ENCODE measurements at regions not wholly inside any gene's neighbourhood (a gene's known extent, or its start where the extent isn't known, plus 50 kb on each side); places are given as distances from the start of the nearest gene placed in this dataset.
A peak's percentile ranks its signal among the peaks of the same experiment; 100 is the strongest.
"Not testable (repeated sequence)": the region's sequence is repeated elsewhere in the genome, so short reads cannot be mapped to it uniquely, and the experiment has no call there.

GRCh38 chr5:25451294-25451693, 806.5 kb upstream of the CDH10 start:
- no peak for DNase-seq (ENCODE audit: low read depth)

DNA sequence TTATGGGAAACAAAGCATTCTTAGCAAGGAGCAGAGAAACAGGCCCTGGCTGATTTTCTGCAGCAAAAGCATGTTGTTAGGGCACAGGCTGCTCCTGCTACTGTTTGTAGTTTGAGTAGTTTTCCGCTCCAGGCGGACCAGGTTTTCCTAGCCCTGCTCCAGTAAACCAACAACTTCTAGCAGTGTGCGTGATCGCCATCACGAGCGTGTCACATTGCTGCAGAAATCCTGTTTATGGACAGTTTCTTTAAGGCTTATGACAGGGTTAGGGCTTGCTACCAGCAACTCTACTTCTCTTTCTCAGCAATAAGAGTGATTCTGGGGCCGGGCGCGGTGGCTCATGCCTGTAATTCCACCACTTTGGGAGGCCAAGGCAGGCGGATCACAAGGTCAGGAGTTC, 803.9 kb upstream of the CDH10 start:
- no peak for DNase-seq (ENCODE audit: low read depth)

DNA sequence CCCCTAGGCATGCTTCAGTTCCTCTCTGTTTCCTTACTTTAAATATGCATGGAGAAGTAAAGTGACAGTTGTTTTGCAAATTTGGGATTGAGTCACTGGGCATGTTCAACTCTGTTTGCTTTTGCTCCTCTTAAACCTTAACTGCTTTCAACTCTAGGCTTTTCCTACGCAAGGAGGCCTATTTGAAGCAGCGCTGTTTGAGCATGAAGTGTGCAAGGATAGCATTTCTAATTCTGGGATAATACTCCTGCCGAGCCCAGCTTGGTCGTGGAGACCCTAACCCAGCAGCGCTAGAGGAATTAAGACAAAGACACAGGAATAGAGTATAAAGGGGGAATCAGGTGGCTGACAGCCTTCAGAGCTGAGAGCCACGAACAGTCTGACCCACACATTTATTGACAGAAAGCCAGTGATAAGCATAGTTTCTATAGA, 803.4 kb upstream of the CDH10 start:
- DNase-seq (ENCODE audit: low read depth), result no peak

GRCh38 chr5:25446061-25446420, 801.3 kb upstream of the CDH10 start:
- not testable (repeated sequence) for DNase-seq (ENCODE audit: low read depth)

GRCh38 chr5:25445381-25446060, 800.7 kb upstream of the CDH10 start:
- DNase-seq (ENCODE audit: low read depth), result not testable (repeated sequence)

DNA sequence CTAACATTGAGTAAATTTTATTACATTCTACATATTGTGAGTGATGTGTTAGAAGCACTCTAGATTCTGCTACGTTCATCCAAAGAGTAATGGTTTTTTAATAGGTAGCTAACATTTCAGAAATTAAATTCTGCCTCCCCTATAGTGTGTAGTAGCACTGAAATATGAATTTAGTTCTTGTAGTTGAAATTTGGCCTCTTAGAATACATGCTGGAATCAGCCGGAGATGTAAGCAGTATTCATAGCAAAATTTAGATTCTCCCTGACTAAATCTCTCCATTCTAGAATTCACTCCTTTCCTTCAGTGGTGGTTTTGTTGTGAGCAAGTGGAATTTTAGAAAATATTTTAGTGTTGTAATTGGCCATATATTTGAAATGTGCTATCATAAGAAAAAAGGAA, 799.9 kb upstream of the CDH10 start:
- no peak for DNase-seq (ENCODE audit: low read depth)

DNA sequence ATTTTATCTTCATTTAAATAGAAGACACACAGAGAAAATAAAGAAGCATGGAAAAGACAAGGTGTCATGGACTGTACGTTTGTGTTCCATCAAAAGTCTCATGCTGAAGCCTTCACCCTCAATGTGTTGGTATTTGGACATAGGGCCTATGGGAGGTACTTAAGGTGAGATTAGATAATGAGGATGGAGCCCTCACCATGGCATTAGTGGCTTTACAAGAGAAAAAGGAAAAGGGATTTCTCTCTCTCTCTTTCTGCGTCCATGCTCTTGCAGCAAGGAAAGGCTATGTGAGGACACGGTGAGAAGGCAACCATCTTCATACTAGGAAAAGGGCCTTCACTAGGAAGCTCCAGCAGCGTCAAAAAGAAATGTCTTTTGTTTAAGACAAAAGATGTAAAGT, 797.0 kb upstream of the CDH10 start:
- DNase-seq (ENCODE audit: low read depth), result no peak

DNA sequence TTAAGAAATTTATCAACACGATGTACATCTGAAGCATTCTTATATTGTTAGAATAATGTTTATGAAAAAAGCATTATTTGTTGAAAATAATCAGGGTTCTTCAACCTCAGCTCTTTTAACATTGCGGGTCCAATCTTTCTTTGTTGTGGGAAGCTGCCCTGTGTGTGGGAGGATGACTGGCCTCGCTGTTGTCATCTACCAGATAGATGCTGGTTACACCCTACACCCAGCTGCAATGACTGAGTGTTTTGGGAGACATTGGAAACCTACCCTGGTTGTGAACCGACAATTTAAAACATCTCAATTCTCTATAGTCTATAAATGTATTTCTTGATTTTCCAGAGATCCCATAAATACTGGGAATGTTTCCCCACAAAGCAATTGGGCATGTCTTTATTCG, 794.2 kb upstream of the CDH10 start:
- no peak for DNase-seq (ENCODE audit: low read depth)

DNA sequence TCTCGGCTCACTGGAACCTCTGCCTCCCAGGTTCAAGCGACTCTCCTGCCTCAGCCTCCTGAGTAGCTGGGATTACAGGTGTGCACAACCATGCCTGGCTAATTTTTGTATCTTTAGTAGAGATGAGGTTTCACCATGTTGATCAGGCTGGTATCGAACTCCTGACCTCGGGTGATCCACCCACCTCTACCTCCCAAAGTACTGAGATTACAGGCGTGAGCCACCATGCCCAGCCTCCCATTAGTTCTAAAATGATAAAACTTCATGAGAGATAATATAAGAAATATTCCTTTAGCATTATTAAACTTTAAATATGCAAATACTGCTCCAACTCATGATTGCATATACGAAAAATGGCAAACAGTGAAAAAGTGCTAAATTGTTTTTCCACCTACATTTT, 793.6 kb upstream of the CDH10 start:
- DNase-seq (ENCODE audit: low read depth), result not testable (repeated sequence)

GRCh38 chr5:25436452-25436851, 791.7 kb upstream of the CDH10 start:
- no peak for DNase-seq (ENCODE audit: low read depth)

GRCh38 chr5:25435882-25436281, 791.1 kb upstream of the CDH10 start:
- DNase-seq (ENCODE audit: low read depth), result no peak

DNA sequence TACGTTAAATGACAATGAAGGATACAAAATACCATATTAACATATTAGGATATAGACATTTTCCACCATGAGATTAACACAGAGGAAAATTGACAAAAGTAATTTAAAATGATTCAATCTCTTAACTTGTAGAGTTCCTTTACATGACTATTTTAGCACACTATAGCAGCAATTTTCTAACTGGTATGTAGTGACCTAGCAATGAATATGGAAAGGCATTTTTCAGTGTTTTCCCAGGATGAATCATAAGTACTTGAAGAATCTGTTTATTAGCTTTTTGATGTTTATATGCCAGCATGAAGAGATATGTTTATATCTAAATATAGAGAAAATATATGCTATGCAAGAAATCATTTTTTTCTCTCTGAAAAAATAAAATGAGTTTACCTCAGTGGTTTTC, 782.5 kb upstream of the CDH10 start:
- DNase-seq (ENCODE audit: low read depth), result no peak

GRCh38 chr5:25423271-25423670, 778.5 kb upstream of the CDH10 start:
- DNase-seq (ENCODE audit: low read depth), result no peak

DNA sequence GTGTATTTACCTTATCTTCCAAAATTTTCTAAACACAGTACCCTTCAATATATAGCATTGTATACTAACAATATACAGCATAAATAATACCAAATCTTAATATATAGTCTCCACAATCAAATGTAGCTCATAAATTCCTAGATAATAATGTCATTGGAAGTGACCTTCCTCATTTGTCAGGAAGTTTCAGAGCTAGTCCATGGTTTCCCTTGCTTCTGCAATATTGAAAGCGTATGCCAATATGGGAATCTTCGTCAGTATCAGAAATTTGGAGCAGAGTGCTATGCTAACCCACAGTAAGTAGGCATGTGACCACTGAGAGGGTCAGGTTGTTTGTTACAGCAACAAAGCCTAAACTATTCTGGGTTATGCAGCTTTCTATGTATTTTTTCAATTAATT, 774.9 kb upstream of the CDH10 start:
- no peak for DNase-seq (ENCODE audit: low read depth)

- no peak for DNase-seq (ENCODE audit: low read depth)
These were observed 774.2 kb upstream of the CDH10 start for GRCh38 chr5:25418978-25419377.

DNA sequence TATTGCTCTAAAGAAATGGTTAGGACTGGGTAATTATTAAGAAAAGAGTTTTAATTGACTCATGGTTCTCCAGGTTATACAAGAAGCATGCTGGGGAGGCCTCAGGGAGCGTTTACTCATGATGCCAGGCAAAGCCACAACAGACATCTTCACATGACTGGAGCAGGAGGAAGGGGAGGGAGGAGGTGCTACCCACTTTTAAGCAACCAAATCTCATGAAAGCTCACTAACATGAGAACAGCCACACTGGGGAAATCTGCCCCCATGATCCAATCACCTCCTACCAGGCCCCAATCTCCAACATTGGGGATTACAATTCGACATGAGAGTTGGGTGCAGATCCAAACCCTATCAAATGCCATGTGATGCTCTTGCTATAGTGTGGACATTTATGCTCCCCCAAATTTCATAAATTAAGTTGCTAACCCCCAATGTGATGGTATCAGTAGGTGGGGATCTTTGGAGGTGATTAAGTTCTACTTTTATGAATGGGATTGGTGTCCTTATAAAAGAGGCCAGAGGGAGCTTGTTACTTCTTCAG, 773.6 kb upstream of the CDH10 start:
- DNase-seq (ENCODE audit: low read depth), result no peak

GRCh38 chr5:25416960-25417359, 772.2 kb upstream of the CDH10 start:
- DNase-seq (ENCODE audit: low read depth), result no peak

- no peak for DNase-seq (ENCODE audit: low read depth)
These were observed 771.2 kb upstream of the CDH10 start for GRCh38 chr5:25415970-25416369.

DNA sequence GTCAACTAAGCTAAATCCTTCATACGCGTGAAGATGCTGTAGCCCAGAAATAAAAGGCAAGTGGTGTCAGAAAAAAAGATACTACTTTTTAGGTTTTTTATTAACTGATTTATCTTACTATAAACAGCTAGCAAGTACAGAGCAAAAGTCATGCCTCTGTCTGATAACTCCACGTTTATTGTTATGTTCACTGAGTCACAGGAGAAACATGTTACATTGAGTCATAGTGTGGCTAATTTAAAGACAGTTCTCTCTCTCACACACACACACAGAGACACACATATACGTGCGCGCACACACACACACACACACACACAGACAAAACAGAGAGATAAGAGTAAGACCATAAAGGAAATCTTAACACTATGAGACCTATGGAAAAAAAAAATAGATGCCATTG, 770.0 kb upstream of the CDH10 start:
- DNase-seq (ENCODE audit: low read depth), result peak; percentile 65

DNA sequence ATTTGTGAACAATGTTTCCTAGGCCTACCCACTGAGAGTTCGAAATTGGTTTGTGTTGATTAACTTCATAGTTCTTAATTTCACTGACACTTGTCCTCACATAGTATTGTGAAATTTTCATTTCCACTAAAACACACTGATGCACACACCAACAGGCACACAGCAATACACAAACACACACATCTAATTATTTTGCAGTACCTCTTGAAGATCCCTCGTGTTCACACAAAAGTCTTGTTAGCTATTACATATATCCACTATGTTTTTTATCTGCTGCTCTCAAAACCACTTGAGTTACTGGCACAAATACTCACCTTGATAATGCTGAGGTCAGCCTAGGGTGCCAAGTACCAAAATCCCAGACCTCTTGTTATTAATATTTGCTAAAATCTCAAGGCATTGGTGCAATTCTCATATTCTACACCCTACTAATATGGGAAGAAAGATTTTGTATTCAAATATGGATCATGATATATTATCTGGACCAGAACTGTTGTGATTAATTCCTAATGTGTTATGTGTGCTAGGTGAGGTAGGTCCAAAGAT, 767.4 kb upstream of the CDH10 start:
- no peak for DNase-seq (ENCODE audit: low read depth)

DNA sequence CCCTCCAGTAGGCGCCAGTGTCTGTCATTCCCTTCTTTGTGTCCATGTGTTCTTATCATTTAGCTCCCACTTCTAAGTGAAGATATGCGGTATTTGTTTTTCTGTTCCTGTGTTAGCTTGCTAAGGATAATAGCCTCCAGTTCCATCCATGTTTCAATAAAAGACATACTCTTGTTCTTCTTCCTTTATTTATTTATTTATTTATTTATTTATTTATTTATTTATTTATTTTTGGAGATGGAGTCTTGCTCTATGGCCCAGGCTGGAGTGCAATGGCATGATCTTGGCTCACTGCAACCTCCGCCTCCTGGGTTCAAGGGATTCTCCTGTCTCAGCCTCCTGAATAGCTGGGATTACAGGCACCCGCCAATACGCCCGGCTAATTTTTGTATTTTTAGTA, 762.6 kb upstream of the CDH10 start:
- DNase-seq (ENCODE audit: low read depth), result not testable (repeated sequence)

DNA sequence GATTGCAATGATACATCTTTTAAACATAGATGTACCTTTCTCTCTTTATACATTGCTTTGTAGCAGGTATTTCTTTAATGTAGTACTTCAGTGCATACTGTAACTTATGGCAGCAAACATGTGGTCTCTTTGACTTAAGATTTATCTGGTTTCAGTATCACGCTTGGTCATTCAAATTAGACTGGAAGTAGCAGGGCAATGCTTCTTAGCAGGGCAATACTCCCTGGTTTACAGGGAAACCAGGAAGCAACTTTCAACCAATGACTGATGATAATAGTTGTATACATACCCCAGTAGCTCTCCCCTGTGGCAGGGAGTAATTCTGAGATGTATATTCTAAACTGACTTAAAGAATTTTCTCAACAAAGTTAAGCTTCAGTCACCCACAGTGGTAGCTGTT, 761.1 kb upstream of the CDH10 start:
- DNase-seq (ENCODE audit: low read depth), result no peak

GRCh38 chr5:25399878-25400480, 755.2 kb upstream of the CDH10 start:
- no peak for DNase-seq (ENCODE audit: low read depth)

GRCh38 chr5:25393957-25394356, 749.2 kb upstream of the CDH10 start:
- DNase-seq (ENCODE audit: low read depth), result no peak
